ENCODE measurements at regions not wholly inside any gene's neighbourhood (a gene's known extent, or its start where the extent isn't known, plus 50 kb on each side); places are given as distances from the start of the nearest gene placed in this dataset.
"Not testable (repeated sequence)": the region's sequence is repeated elsewhere in the genome, so short reads cannot be mapped to it uniquely, and the experiment has no call there.

GRCh38 chr1:43108080-43108479 lies 64.0 kb downstream of the EBNA1BP2 start:
- no peak for DNase-seq

GRCh38 chr1:43107664-43108063 lies 64.4 kb downstream of the EBNA1BP2 start:
- no peak for DNase-seq

GRCh38 chr1:43104027-43104763 lies 67.9 kb downstream of the EBNA1BP2 start:
- DNase-seq, result no peak

GRCh38 chr1:43101061-43101460 lies 71.0 kb downstream of the EBNA1BP2 start:
- no peak for DNase-seq

GRCh38 chr1:43098200-43098599 lies 73.9 kb downstream of the EBNA1BP2 start:
- no peak for DNase-seq

- DNase-seq, result not testable (repeated sequence)
These were observed 75.6 kb downstream of the EBNA1BP2 start for GRCh38 chr1:43096528-43096927.

GRCh38 chr1:43090812-43091211 lies 81.3 kb downstream of the EBNA1BP2 start:
- not testable (repeated sequence) for DNase-seq

GRCh38 chr1:43090157-43090556 lies 81.9 kb downstream of the EBNA1BP2 start:
- DNase-seq, result not testable (repeated sequence)

- no peak for DNase-seq
These were observed 88.7 kb downstream of the EBNA1BP2 start for GRCh38 chr1:43083375-43083891.

GRCh38 chr1:43082740-43083139 lies 89.3 kb downstream of the EBNA1BP2 start:
- DNase-seq, result no peak

- DNase-seq, result no peak
These were observed 94.8 kb downstream of the EBNA1BP2 start for GRCh38 chr1:43077273-43077672.

GRCh38 chr1:43074709-43075108 lies 97.4 kb downstream of the EBNA1BP2 start:
- DNase-seq, result no peak

- no peak for DNase-seq
These were observed 97.8 kb downstream of the EBNA1BP2 start for GRCh38 chr1:43074244-43074643.

GRCh38 chr1:43073490-43074230 lies 98.4 kb downstream of the EBNA1BP2 start:
- peak; percentile 85 for DNase-seq

GRCh38 chr1:43072314-43072713 lies 99.8 kb downstream of the EBNA1BP2 start:
- DNase-seq, result no peak

- DNase-seq, result no peak
These were observed 100.8 kb downstream of the EBNA1BP2 start for GRCh38 chr1:43071241-43071640.

- DNase-seq, result no peak
These were observed 102.5 kb downstream of the EBNA1BP2 start for GRCh38 chr1:43069461-43070050.

- DNase-seq, result no peak
These were observed 103.2 kb downstream of the EBNA1BP2 start for GRCh38 chr1:43068911-43069310.

GRCh38 chr1:43067977-43068751 lies 103.9 kb downstream of the EBNA1BP2 start:
- peak; percentile 29 for DNase-seq

GRCh38 chr1:43067233-43067745 lies 104.8 kb downstream of the EBNA1BP2 start:
- no peak for DNase-seq

GRCh38 chr1:43066578-43066977 lies 105.5 kb downstream of the EBNA1BP2 start:
- no peak for DNase-seq

GRCh38 chr1:43065616-43066399 lies 106.3 kb downstream of the EBNA1BP2 start:
- no peak for DNase-seq
